ENCODE measurements at regions not wholly inside any gene's neighbourhood (a gene's known extent, or its start where the extent isn't known, plus 50 kb on each side); places are given as distances from the start of the nearest gene placed in this dataset.
A peak's percentile ranks its signal among the peaks of the same experiment; 100 is the strongest.

GRCh38 chr5:88664645-88665044 lies 218.3 kb downstream of the MEF2C start (continued):
- no peak for TF ChIP-seq NR3C1 (CRISPR knock-in tag; conservative IDR thresholded peaks at IDR 0.05; ENCODE audit: low read depth)
- no peak for TF ChIP-seq ZBTB21 (CRISPR knock-in tag; IDR thresholded peaks at IDR 0.05; ENCODE audit: borderline replicate concordance)
- no peak for TF ChIP-seq PRRX2 (CRISPR knock-in tag; IDR thresholded peaks at IDR 0.05)
- TF ChIP-seq MXD4 (CRISPR knock-in tag; IDR thresholded peaks at IDR 0.05; ENCODE audit: borderline replicate concordance) = no peak
- TF ChIP-seq E2F5 (CRISPR knock-in tag; IDR thresholded peaks at IDR 0.05) = no peak
- TF ChIP-seq PREB (CRISPR knock-in tag; IDR thresholded peaks at IDR 0.05; ENCODE audit: borderline replicate concordance) = no peak
- TF ChIP-seq E2F4 (CRISPR knock-in tag; IDR thresholded peaks at IDR 0.05; ENCODE audit: borderline replicate concordance, low read depth) = no peak
- TF ChIP-seq NFATC4 (CRISPR knock-in tag; IDR thresholded peaks at IDR 0.05) = no peak
- no peak for TF ChIP-seq ZNF121 (CRISPR knock-in tag; IDR thresholded peaks at IDR 0.05)
- no peak for TF ChIP-seq ZNF219 (CRISPR knock-in tag; IDR thresholded peaks at IDR 0.05; ENCODE audit: borderline replicate concordance)
- TF ChIP-seq HMGXB4 (CRISPR knock-in tag; IDR thresholded peaks at IDR 0.05) = no peak
- no peak for TF ChIP-seq NR2C2 (CRISPR knock-in tag; IDR thresholded peaks at IDR 0.05)
- no peak for TF ChIP-seq JAZF1 (CRISPR knock-in tag; IDR thresholded peaks at IDR 0.05)
- no peak for TF ChIP-seq NR1H2 (CRISPR knock-in tag; IDR thresholded peaks at IDR 0.05)
- TF ChIP-seq FOXP1 (CRISPR knock-in tag; IDR thresholded peaks at IDR 0.05; ENCODE audit: borderline replicate concordance) = no peak
- no peak for TF ChIP-seq CBFB (CRISPR knock-in tag; IDR thresholded peaks at IDR 0.05; ENCODE audit: low read depth)
- TF ChIP-seq ZNF263 (CRISPR knock-in tag; IDR thresholded peaks at IDR 0.05; ENCODE audit: low read depth) = no peak
- peak; percentile 98; the same call in 1 of the 2 replicates for TF ChIP-seq FOXP4 (CRISPR knock-in tag; IDR thresholded peaks at IDR 0.05)
- peak; percentile 97 for TF ChIP-seq ZMAT4 (CRISPR knock-in tag; IDR thresholded peaks at IDR 0.05)
- TF ChIP-seq KAT7 (CRISPR knock-in tag; IDR thresholded peaks at IDR 0.05; ENCODE audit: borderline replicate concordance) = no peak
- TF ChIP-seq SP1 (CRISPR knock-in tag; conservative IDR thresholded peaks at IDR 0.05) = peak; percentile 46; the same call in 1 of the 2 replicates
- TF ChIP-seq ELF4 (CRISPR knock-in tag; IDR thresholded peaks at IDR 0.05; ENCODE audit: low read depth) = no peak
- no peak for TF ChIP-seq EMX1 (CRISPR knock-in tag; IDR thresholded peaks at IDR 0.05)
- TF ChIP-seq ESRRA (CRISPR knock-in tag; IDR thresholded peaks at IDR 0.05; ENCODE audit: borderline replicate concordance) = no peak
- TF ChIP-seq USF2 (CRISPR knock-in tag; IDR thresholded peaks at IDR 0.05) = no peak
- TF ChIP-seq MAX (CRISPR knock-in tag; IDR thresholded peaks at IDR 0.05) = no peak
- TF ChIP-seq ETV6 (CRISPR knock-in tag; IDR thresholded peaks at IDR 0.05) = no peak
- TF ChIP-seq ZNF671 (CRISPR knock-in tag; IDR thresholded peaks at IDR 0.05) = no peak
- no peak for TF ChIP-seq ZNF317 (CRISPR knock-in tag; IDR thresholded peaks at IDR 0.05; ENCODE audit: borderline replicate concordance, low read depth)
